H1 (cell line): ENCODE measurements at regions not wholly inside any gene's neighbourhood (a gene's known extent, or its start where the extent isn't known, plus 50 kb on each side); places are given as distances from the start of the nearest gene placed in this dataset. TPM values are rescaled to one million over a fixed set of nuclear protein-coding genes. Genes with fewer than 3 reads are reported as not detected.

Experiments used
- CTCF ChIA-PET: fragments of 300-600 bp; sonication (Branson Sonifier 250); formaldehyde crosslinking; loops from one replicate; lab custom pipeline; 2021; ENCODE audit not compliant: partially characterized antibody; lab: Charles Lee
- POLR2A ChIA-PET: fragments of 300-600 bp; sonication (Branson Sonifier 250); formaldehyde crosslinking; loops from one replicate; lab custom pipeline; 2021; ENCODE audit warnings: inconsistent platforms; ENCODE audit not compliant: partially characterized antibody; lab: Charles Lee
- DNase-seq, 2 experiments: peaks; one replicate each; pipeline versions ENCODE4 v3.0.0 to v3.0.0-alpha.2; 2010 to 2022; ENCODE audit warnings: low spot score in 2 of 2, low read depth in 1 of 2, mixed read lengths in 1 of 2
- FAIRE-seq: peaks from 2 replicates; lab custom pipeline; 2011; peaks lifted over from hg19 to GRCh38; lab: Jason Lieb, UNC
- H2AFZ ChIP-seq: 2 replicates; pipeline ENCODE4 v1.8.1; 2012; ENCODE audit warnings: low read length, inconsistent platforms
- H2AK5ac ChIP-seq: 2 replicates; pipeline ENCODE4 v1.6.1; 2013; ENCODE audit warnings: low read depth, low read length
- H2BK120ac ChIP-seq: replicated peaks from 2 replicates; pipeline ENCODE3; 2013; ENCODE audit warnings: low read depth, low read length, inconsistent platforms
- H2BK12ac ChIP-seq: 2 replicates; pipeline ENCODE4 v1.6.1; 2013; ENCODE audit warnings: low read depth, low read length
- H2BK15ac ChIP-seq: 2 replicates; pipeline ENCODE4 v1.6.1; 2013; ENCODE audit warnings: low read length
- H2BK20ac ChIP-seq: 2 replicates; pipeline ENCODE4 v1.6.1; 2013; ENCODE audit warnings: low read length
- H2BK5ac ChIP-seq: 2 replicates; pipeline ENCODE4 v1.6.1; 2013; ENCODE audit warnings: low read depth, low read length
- H3K14ac ChIP-seq: 2 replicates; pipeline ENCODE4 v1.6.1; 2013; ENCODE audit warnings: inconsistent platforms; ENCODE audit not compliant: insufficient read length
- H3K18ac ChIP-seq: 2 replicates; pipeline ENCODE4 v1.6.1; 2013; ENCODE audit warnings: low read length; ENCODE audit errors: extremely low read depth
- H3K23ac ChIP-seq: 2 replicates; pipeline ENCODE4 v1.6.1; 2013; ENCODE audit warnings: inconsistent platforms; ENCODE audit not compliant: insufficient read length
- H3K23me2 ChIP-seq: 2 replicates; pipeline ENCODE4 v1.6.1; 2013; ENCODE audit warnings: low read depth, low read length
- H3K27ac ChIP-seq: 2 replicates; pipeline ENCODE4 v1.6.1; 2011; ENCODE audit warnings: low read depth, low read length, inconsistent platforms
- H3K27me3 ChIP-seq, 4 experiments: replicated peaks in 1 of 4; 1 replicate in 1 of 4; 2 replicates in 3 of 4; pipeline versions ENCODE4 v1.6.1 to v1.8.1; 2011 to 2013; ENCODE audit warnings: low read length in 3 of 4, mild to moderate bottlenecking in 3 of 4, inconsistent platforms in 2 of 4, mixed read lengths in 2 of 4, moderate library complexity in 1 of 4; ENCODE audit not compliant: control insufficient read depth in 3 of 4, insufficient read depth in 3 of 4; ENCODE audit errors: extremely low read depth in 1 of 4
- H3K36me3 ChIP-seq, 4 experiments: 2 replicates each; pipeline versions ENCODE4 v1.6.1 to v1.8.1; 2011 to 2013; ENCODE audit warnings: mild to moderate bottlenecking in 4 of 4, low read length in 3 of 4, moderate library complexity in 2 of 4, control low read depth in 1 of 4, inconsistent platforms in 1 of 4; ENCODE audit not compliant: insufficient read depth in 4 of 4, control insufficient read depth in 2 of 4
- H3K4ac ChIP-seq: replicated peaks from 2 replicates; pipeline ENCODE3; 2013; ENCODE audit warnings: low read length, low read depth, mixed read lengths, inconsistent platforms; ENCODE audit not compliant: insufficient read length
- H3K4me1 ChIP-seq, 4 experiments: replicated peaks in 1 of 4; 1 replicate in 1 of 4; 2 replicates in 3 of 4; pipeline versions ENCODE4 v1.6.1 to v1.8.1; 2011 to 2013; ENCODE audit warnings: low read length in 3 of 4, inconsistent platforms in 2 of 4, mixed read lengths in 1 of 4; ENCODE audit not compliant: insufficient read depth in 4 of 4, control insufficient read depth in 3 of 4
- H3K4me2 ChIP-seq, 2 experiments: 2 replicates each; pipeline versions ENCODE4 v1.6.1 to v1.8.1; 2011 to 2013; ENCODE audit warnings: low read depth in 2 of 2, low read length in 2 of 2, control low read depth in 1 of 2, inconsistent platforms in 1 of 2, mild to moderate bottlenecking in 1 of 2; ENCODE audit not compliant: insufficient read depth in 1 of 2
- H3K4me3 ChIP-seq, 4 experiments: fragments of 200-600, 300-600 bp in 1 of 4; sonication (generic), shearing (Covaris generic), sonication (Bioruptor Twin) in 1 of 4; 2 replicates each; pipeline versions ENCODE4 v1.5.1 to v1.8.1; 2011 to 2016; ENCODE audit warnings: low read length in 4 of 4, low read depth in 3 of 4, control low read depth in 2 of 4, inconsistent platforms in 2 of 4, mild to moderate bottlenecking in 2 of 4, mixed read lengths in 1 of 4, moderate library complexity in 1 of 4; ENCODE audit not compliant: insufficient read depth in 2 of 4; ENCODE audit errors: extremely low read depth in 1 of 4
- H3K56ac ChIP-seq: replicated peaks from 2 replicates; pipeline ENCODE3; 2013; ENCODE audit warnings: low read depth, mild to moderate bottlenecking, mixed read lengths, low read length, inconsistent platforms; ENCODE audit not compliant: insufficient read length
- H3K79me1 ChIP-seq: 2 replicates; pipeline ENCODE4 v1.6.1; 2013; ENCODE audit warnings: low read depth, low read length, control low read depth
- H3K79me2 ChIP-seq, 2 experiments: 2 replicates each; pipeline versions ENCODE4 v1.6.1 to v1.8.1; 2012 to 2013; ENCODE audit warnings: low read length in 2 of 2, mild to moderate bottlenecking in 2 of 2, inconsistent platforms in 1 of 2; ENCODE audit not compliant: insufficient read depth in 2 of 2, control insufficient read depth in 1 of 2
- H3K9ac ChIP-seq, 4 experiments: replicated peaks in 1 of 4; 1 replicate in 1 of 4; 2 replicates in 3 of 4; pipeline versions ENCODE4 v1.6.1 to v1.8.1; 2011 to 2013; ENCODE audit warnings: low read depth in 3 of 4, low read length in 3 of 4, control low read depth in 2 of 4, mild to moderate bottlenecking in 2 of 4, moderate library complexity in 2 of 4, inconsistent platforms in 1 of 4; ENCODE audit errors: extremely low read depth in 1 of 4
- H3K9me3 ChIP-seq, 2 experiments: 2 replicates each; pipeline versions ENCODE4 v1.6.1 to v1.8.1; 2012 to 2013; ENCODE audit warnings: mild to moderate bottlenecking in 2 of 2, moderate library complexity in 2 of 2, control low read depth in 1 of 2, inconsistent platforms in 1 of 2, low read depth in 1 of 2, low read length in 1 of 2, mixed read lengths in 1 of 2; ENCODE audit not compliant: insufficient read depth in 2 of 2
- H4K20me1 ChIP-seq, 2 experiments: replicated peaks in 1 of 2; 2 replicates each; pipeline versions ENCODE3 to v1.8.1; 2011 to 2013; ENCODE audit warnings: inconsistent platforms in 2 of 2, low read length in 2 of 2, mild to moderate bottlenecking in 1 of 2; ENCODE audit not compliant: insufficient read depth in 2 of 2, control insufficient read depth in 1 of 2
- H4K5ac ChIP-seq: 2 replicates; pipeline ENCODE4 v1.6.1; 2013; ENCODE audit warnings: low read length, low read depth, mixed read lengths, inconsistent platforms; ENCODE audit not compliant: insufficient read length
- H4K8ac ChIP-seq: 2 replicates; pipeline ENCODE4 v1.8.0; 2013; ENCODE audit warnings: mild to moderate bottlenecking, moderate library complexity, low read length, inconsistent platforms; ENCODE audit not compliant: insufficient read depth; ENCODE audit errors: extremely low read depth
- H4K91ac ChIP-seq: replicated peaks from 2 replicates; pipeline ENCODE3; 2013; ENCODE audit warnings: low read length, mixed read lengths, inconsistent platforms; ENCODE audit not compliant: insufficient read length
- CBX5 ChIP-seq: fragments of 300-800, 300-1000 bp; sonication (generic); IDR thresholded peaks from 2 replicates; pipeline ENCODE4 v1.7.1; 2016; ENCODE audit warnings: antibody characterized with exemption, low read length, low read depth
- small RNA-seq: library from polyadenylated mRNA; stranded (forward); fragments of <200 nt; extraction: miRNeasy Mini kit (QIAGEN cat#:217004); gene quantifications from one replicate; pipeline ENCODE3, GENCODE V24; 2013; ENCODE audit not compliant: insufficient read depth

GRCh38 chrX:89124985-89125384 lies 378.0 kb downstream of the CPXCR1 start:
- Histone ChIP-seq H2BK120ac (no peak overlapping the region), H4K20me1 (no peaks in the 10 kb centered on the region), H3K27ac (no peak overlapping the region), H2BK5ac (no peak overlapping the region), H3K4me3 (no peak overlapping the region), H3K27me3 (no peaks in the 10 kb centered on the region), H3K4me2 (no peak overlapping the region), H4K91ac (no peak overlapping the region), H2BK15ac (no peak overlapping the region), H4K8ac (no peak overlapping the region), H2BK12ac (no peak overlapping the region), H3K9me3 (0 out of 4 replicates have a peak, but pooled peaks cover 0 to 3% of the 10 kb centered on the region in 2 experiments), H3K36me3 (no peaks in the 10 kb centered on the region), H3K79me1 (no peaks in the 10 kb centered on the region), H3K79me2 (no peaks in the 10 kb centered on the region), H3K9ac (no peak overlapping the region), H2BK20ac (no peak overlapping the region), H3K4me1 (no peaks in the 10 kb centered on the region), H2AK5ac (no peak overlapping the region), H3K18ac (no peak overlapping the region), H3K4ac (no peak overlapping the region), H2AFZ (no peak overlapping the region), H3K23me2 (no peaks in the 10 kb centered on the region), H3K56ac (no peak overlapping the region), H4K5ac (no peak overlapping the region), H3K14ac (no peak overlapping the region), H3K23ac (no peak overlapping the region)
- CTCF ChIA-PET = no interaction called here
- TF ChIP-seq CBX5 = no peak
- DNase-seq (no peak), FAIRE-seq (no peak)
- POLR2A ChIA-PET = no interaction called here

Small RNA genes lying in the stretch of these regions (small RNA-seq; reads per million reads assigned to genes)
- not detected for gene AL731768.1
